GM10248 (cell line): ENCODE measurements at regions not wholly inside any gene's neighbourhood (a gene's known extent, or its start where the extent isn't known, plus 50 kb on each side); places are given as distances from the start of the nearest gene placed in this dataset.

Experiments
- CTCF ChIA-PET: fragments of 300-600 bp; sonication (Branson Sonifier 250); formaldehyde crosslinking; extraction: SDS; loops from one replicate; lab custom pipeline; 2021; ENCODE audit warnings: antibody characterized with exemption; lab: Yijun Ruan, JAX
- POLR2A ChIA-PET: fragments of 350-650 bp; sonication (Branson Sonifier 250); formaldehyde crosslinking; extraction: SDS; loops from one replicate; lab custom pipeline; 2020; ENCODE audit warnings: antibody characterized with exemption; lab: Yijun Ruan, JAX
- DNase-seq: peaks from one replicate; pipeline ENCODE4 v3.0.0; 2012; ENCODE audit errors: extremely low spot score
- CTCF ChIP-seq: IDR thresholded peaks from 2 replicates; pipeline ENCODE4 v1.5.1; 2012; ENCODE audit warnings: mild to moderate bottlenecking, low read depth; ENCODE audit errors: extremely low read depth, missing control alignments, control extremely low read depth

DNA sequence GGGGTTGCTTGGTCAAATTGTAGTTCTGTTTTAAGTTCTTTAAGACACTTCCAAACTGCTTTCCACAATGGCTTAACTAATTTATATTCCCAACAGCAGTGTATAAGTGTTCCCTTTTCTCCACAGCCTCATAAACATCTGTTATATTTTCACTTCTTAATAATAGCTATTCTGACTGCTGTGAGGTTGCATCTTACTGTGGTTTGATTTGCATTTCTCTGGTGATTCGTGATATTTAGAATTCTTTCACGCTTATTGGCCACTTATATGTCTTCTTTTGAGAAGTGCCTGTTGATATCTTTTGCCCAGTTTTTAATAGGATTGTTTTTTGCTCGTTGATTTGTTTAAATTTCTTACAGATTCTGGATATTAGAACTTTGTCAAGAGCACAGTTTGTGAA, 278.6 kb upstream of the ITM2A start:
- no peak for TF ChIP-seq CTCF
- no peak for DNase-seq
- POLR2A ChIA-PET: no interaction called here
- CTCF ChIA-PET: no interaction called here

GRCh38 chrX:79631526-79631925, 264.4 kb upstream of the ITM2A start:
- CTCF ChIA-PET: no interaction called here
- POLR2A ChIA-PET: interaction anchor here (0.6 kb wide), 1 partner anchor 1124 kb away, joined by 3 read pairs; no protein-coding TSS in a partner anchor
- DNase-seq: no peak
- TF ChIP-seq CTCF: no peak

DNA sequence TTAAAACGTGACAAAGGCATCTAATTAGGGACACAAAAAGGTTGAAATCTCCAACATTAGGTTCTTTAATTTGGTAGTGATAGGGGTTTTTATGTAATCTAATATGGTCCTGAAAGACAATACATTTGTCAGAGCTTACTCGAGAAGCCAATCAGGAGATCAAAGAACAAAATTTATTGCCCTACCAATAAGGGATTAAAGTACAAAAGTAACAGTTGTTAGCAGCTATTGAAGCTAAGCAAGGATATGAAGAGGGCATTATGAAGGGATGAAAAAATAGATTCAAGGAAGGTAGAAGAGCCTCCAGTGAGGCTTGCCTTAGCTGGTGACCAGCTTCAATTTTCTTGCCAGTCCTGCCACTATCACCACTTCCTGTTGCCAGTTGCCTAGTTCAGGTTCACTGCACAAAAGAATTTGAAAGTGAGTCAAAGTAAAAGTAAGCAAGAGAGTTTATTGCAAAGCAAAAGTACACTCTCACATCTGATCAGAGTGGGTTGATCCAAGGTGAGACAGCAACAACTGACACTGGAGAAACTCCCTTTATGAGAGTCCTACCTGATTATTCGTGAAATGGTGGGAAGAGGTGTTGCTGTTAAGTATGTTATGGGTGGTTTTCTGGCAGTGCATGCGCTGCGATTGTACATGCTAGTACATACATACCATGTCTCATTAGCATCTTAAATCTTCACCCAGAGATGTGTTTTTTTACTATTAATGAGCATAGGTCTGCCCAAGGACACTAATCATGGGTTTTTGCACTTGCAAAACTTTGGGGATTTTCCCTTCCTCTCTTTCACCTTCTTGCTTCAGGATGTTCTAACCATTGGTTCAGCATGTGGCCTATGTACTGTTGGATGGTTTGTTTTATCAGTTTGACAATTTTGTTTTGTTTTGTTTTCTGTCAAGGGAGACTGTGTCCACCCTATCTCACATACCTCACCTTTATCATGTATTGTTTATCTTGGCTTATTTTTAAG, 263.2 kb upstream of the ITM2A start:
- POLR2A ChIA-PET: no interaction called here
- no peak for TF ChIP-seq CTCF
- CTCF ChIA-PET: no interaction called here
- DNase-seq: no peak

DNA sequence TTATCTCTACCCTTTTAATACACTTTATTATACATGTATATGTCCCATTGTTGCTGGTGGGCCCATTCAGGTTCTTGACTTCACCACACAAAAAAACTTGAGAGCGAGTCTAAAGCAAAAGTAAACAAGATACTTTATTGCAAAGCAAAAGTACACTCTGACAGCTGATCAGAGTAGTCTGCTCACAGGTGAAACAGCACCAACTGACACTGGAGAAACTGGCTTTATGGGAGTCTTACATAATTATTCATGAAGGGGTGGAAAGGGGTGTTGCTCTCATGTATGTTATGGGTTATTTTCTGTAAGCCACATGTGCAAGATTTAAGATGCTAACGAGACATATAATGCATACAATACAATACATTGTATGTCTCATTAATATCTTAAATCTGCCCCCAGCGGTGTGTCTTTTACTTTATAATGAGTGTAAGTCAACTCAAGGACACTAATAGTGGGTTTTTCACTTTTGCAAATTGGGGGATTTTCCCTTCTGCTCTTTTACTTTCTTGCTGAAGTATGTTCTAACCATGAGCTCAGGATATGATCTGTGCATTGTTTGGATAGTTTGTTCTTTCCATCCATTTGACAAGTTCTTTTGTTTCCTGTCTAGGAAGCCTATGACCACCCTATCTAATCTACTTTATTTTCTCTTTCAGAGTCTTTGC, 256.1 kb upstream of the ITM2A start:
- CTCF ChIA-PET: no interaction called here
- POLR2A ChIA-PET: no interaction called here
- no peak for TF ChIP-seq CTCF
- DNase-seq: no peak

- no peak for TF ChIP-seq CTCF
- no peak for DNase-seq
- POLR2A ChIA-PET: no interaction called here
- CTCF ChIA-PET: no interaction called here
These were observed 251.1 kb upstream of the ITM2A start for GRCh38 chrX:79618280-79618679.

GRCh38 chrX:79604364-79604763, 237.2 kb upstream of the ITM2A start:
- no peak for TF ChIP-seq CTCF
- DNase-seq: no peak
- POLR2A ChIA-PET: no interaction called here
- CTCF ChIA-PET: no interaction called here
